ENCODE measurements at regions not wholly inside any gene's neighbourhood (a gene's known extent, or its start where the extent isn't known, plus 50 kb on each side); places are given as distances from the start of the nearest gene placed in this dataset.

- Histone ChIP-seq H3K18ac (ENCODE audit: extremely low read depth, low read length) (no peak overlapping the region), H2AFZ (ENCODE audit: low read length) (no peak overlapping the region), H4K20me1 (replicated peaks in 1 of 2; ENCODE audit: control insufficient read depth in 1 of 2, insufficient read depth in 2 of 2, low read length in 2 of 2) (no peaks in the 10 kb centered on the region), H3K27ac (ENCODE audit: low read depth, low read length) (no peak overlapping the region), H3K9me3 (ENCODE audit: insufficient read depth in 2 of 2, low read depth in 1 of 2, low read length in 1 of 2) (peaks cover 0 to 10% of the 10 kb centered on the region in 2 experiments; a peak in 1 of 4 replicates), H3K14ac (ENCODE audit: insufficient read length) (no peak overlapping the region), H2BK15ac (ENCODE audit: low read length) (no peak overlapping the region), H3K4ac (replicated peaks; ENCODE audit: insufficient read length, low read depth, low read length) (no peak overlapping the region), H2BK5ac (ENCODE audit: low read depth, low read length) (no peak overlapping the region), H2BK120ac (replicated peaks; ENCODE audit: low read depth, low read length) (no peak overlapping the region), H2BK12ac (ENCODE audit: low read depth, low read length) (no peak overlapping the region), H4K5ac (ENCODE audit: insufficient read length, low read depth, low read length) (no peak overlapping the region), H2BK20ac (ENCODE audit: low read length) (no peak overlapping the region), H3K36me3 (ENCODE audit: control insufficient read depth in 2 of 4, insufficient read depth in 4 of 4, low read length in 3 of 4) (no peaks in the 10 kb centered on the region), H3K4me1 (replicated peaks in 1 of 4; ENCODE audit: control insufficient read depth in 3 of 4, insufficient read depth in 4 of 4, low read length in 3 of 4) (no peaks in the 10 kb centered on the region), H3K4me3 (ENCODE audit: extremely low read depth in 1 of 4, insufficient read depth in 2 of 4, low read depth in 3 of 4, low read length in 4 of 4) (no peak overlapping the region), H3K56ac (replicated peaks; ENCODE audit: insufficient read length, low read depth, low read length) (no peak overlapping the region), H3K79me2 (ENCODE audit: control insufficient read depth in 1 of 2, insufficient read depth in 2 of 2, low read length in 2 of 2) (no peaks in the 10 kb centered on the region), H4K8ac (ENCODE audit: extremely low read depth, insufficient read depth, low read length) (no peak overlapping the region), H3K23ac (ENCODE audit: insufficient read length) (no peak overlapping the region), H3K9ac (replicated peaks in 1 of 4; ENCODE audit: extremely low read depth in 1 of 4, low read depth in 3 of 4, low read length in 3 of 4) (no peak overlapping the region), H3K23me2 (ENCODE audit: low read depth, low read length) (no peaks in the 10 kb centered on the region), H4K91ac (replicated peaks; ENCODE audit: insufficient read length, low read length) (no peak overlapping the region), H3K4me2 (ENCODE audit: insufficient read depth in 1 of 2, low read depth in 2 of 2, low read length in 2 of 2) (no peak overlapping the region), H2AK5ac (ENCODE audit: low read depth, low read length) (no peak overlapping the region), H3K27me3 (replicated peaks in 1 of 4; ENCODE audit: control insufficient read depth in 3 of 4, extremely low read depth in 1 of 4, insufficient read depth in 3 of 4, low read length in 3 of 4) (peaks cover 0 to 1% (median 0%) of the 10 kb centered on the region in 4 experiments; a peak in 1 of 7 replicates), H3K79me1 (ENCODE audit: low read depth, low read length) (no peaks in the 10 kb centered on the region)
- DNase-seq (ENCODE audit: low read depth in 1 of 2, low spot score in 2 of 2) (no peak), FAIRE-seq (no peak)
- no peak for TF ChIP-seq RAD21 (IDR thresholded peaks at IDR 0.05 in 1 of 2, conservative IDR thresholded peaks at IDR 0.05 in 1 of 2; ENCODE audit: low read depth in 2 of 2, low read length in 2 of 2)
- TF ChIP-seq JUND (IDR thresholded peaks at IDR 0.05; ENCODE audit: low read length), result no peak
- no peak for TF ChIP-seq BACH1 (IDR thresholded peaks at IDR 0.05; ENCODE audit: low read length)
- no peak for TF ChIP-seq NRF1 (IDR thresholded peaks at IDR 0.05; ENCODE audit: low read depth, low read length)
- TF ChIP-seq SP1 (IDR thresholded peaks at IDR 0.05; ENCODE audit: low read depth, low read length), result no peak
- TF ChIP-seq YY1 (IDR thresholded peaks at IDR 0.05; ENCODE audit: low read depth, low read length), result no peak
- TF ChIP-seq EP300 (IDR thresholded peaks at IDR 0.05; ENCODE audit: borderline replicate concordance in 1 of 2, low read depth in 2 of 2, low read length in 2 of 2), result no peak
- TF ChIP-seq TAF7 (optimal IDR thresholded peaks at IDR 0.05; ENCODE audit: borderline replicate concordance, low read depth, low read length), result no peak
- TF ChIP-seq EGR1 (IDR thresholded peaks at IDR 0.05; ENCODE audit: borderline replicate concordance, low read depth, low read length), result no peak
- no peak for TF ChIP-seq HDAC2 (IDR thresholded peaks at IDR 0.05; ENCODE audit: borderline replicate concordance in 1 of 2, low read depth in 2 of 2, low read length in 2 of 2)
- no peak for TF ChIP-seq ASH2L (IDR thresholded peaks at IDR 0.05; ENCODE audit: low read length)
- TF ChIP-seq MAX (IDR thresholded peaks at IDR 0.05), result no peak
- TF ChIP-seq TCF12 (IDR thresholded peaks at IDR 0.05; ENCODE audit: low read depth, low read length), result no peak
- ChIA-PET CTCF (ENCODE audit: partially characterized antibody) (no interaction called here), POLR2A (ENCODE audit: partially characterized antibody) (no interaction called here)
- 100% methylated on average over 1 of the region's 1 CpG; no CpG with 5 or more reads in 1 of the 2 experiments for WGBS, 2 experiments (ENCODE audit: extremely low coverage in 1 of 2, insufficient coverage in 1 of 2, insufficient read length in 1 of 2, insufficient replicate concordance in 2 of 2, low coverage in 1 of 2, low lambda C conversion rate in 2 of 2, missing lambda C conversion rate in 1 of 2)
These were observed 538.7 kb downstream of the TRIB2 start for GRCh38 chr2:13255485-13255884.

All from H1 (cell line).